Neutrophil (primary cell): ENCODE measurements at regions not wholly inside any gene's neighbourhood (a gene's known extent, or its start where the extent isn't known, plus 50 kb on each side); places are given as distances from the start of the nearest gene placed in this dataset.

Experiments used
- H3K27ac ChIP-seq: fragments of 200-600 bp; sonication (generic); 2 replicates; pipeline ENCODE4 v1.5.1; 2016; ENCODE audit warnings: mild to moderate bottlenecking, moderate library complexity
- H3K27me3 ChIP-seq: fragments of 200-600 bp; sonication (generic); 2 replicates; pipeline ENCODE4 v1.6.0; 2016; ENCODE audit warnings: mild to moderate bottlenecking
- H3K36me3 ChIP-seq: fragments of 200-600 bp; sonication (generic); 2 replicates; pipeline ENCODE4 v1.5.1; 2017
- H3K4me1 ChIP-seq, 2 experiments: fragments of 200-600 bp in 1 of 2; sonication (generic) in 1 of 2; 1 replicate in 1 of 2; 2 replicates in 1 of 2; pipeline versions ENCODE4 v1.5.1 to v1.6.1; 2013 to 2016; ENCODE audit warnings: low read depth in 1 of 2, low read length in 1 of 2, mild to moderate bottlenecking in 1 of 2, moderate library complexity in 1 of 2; ENCODE audit not compliant: control insufficient read depth in 1 of 2, insufficient read depth in 1 of 2
- H3K4me3 ChIP-seq, 2 experiments: fragments of 200-600 bp in 1 of 2; sonication (generic) in 1 of 2; 1 replicate in 1 of 2; 2 replicates in 1 of 2; pipeline ENCODE4 v1.5.1; 2013 to 2016; ENCODE audit warnings: low read depth in 1 of 2, low read length in 1 of 2, mild to moderate bottlenecking in 1 of 2, moderate library complexity in 1 of 2
- H3K9me3 ChIP-seq: fragments of 200-600 bp; sonication (generic); 2 replicates; pipeline ENCODE4 v1.5.1; 2016
- TF ChIP-seq, protein P1 (sequence below): fragments of 200-600 bp; sonication (generic); IDR thresholded peaks from 2 replicates; pipeline ENCODE4 v1.5.1; 2016; ENCODE audit warnings: antibody characterized with exemption

- TF ChIP-seq, protein P1, sequence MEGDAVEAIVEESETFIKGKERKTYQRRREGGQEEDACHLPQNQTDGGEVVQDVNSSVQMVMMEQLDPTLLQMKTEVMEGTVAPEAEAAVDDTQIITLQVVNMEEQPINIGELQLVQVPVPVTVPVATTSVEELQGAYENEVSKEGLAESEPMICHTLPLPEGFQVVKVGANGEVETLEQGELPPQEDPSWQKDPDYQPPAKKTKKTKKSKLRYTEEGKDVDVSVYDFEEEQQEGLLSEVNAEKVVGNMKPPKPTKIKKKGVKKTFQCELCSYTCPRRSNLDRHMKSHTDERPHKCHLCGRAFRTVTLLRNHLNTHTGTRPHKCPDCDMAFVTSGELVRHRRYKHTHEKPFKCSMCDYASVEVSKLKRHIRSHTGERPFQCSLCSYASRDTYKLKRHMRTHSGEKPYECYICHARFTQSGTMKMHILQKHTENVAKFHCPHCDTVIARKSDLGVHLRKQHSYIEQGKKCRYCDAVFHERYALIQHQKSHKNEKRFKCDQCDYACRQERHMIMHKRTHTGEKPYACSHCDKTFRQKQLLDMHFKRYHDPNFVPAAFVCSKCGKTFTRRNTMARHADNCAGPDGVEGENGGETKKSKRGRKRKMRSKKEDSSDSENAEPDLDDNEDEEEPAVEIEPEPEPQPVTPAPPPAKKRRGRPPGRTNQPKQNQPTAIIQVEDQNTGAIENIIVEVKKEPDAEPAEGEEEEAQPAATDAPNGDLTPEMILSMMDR: no peak
- Histone ChIP-seq H3K9me3 (no peaks in the 10 kb centered on the region), H3K27me3 (no peaks in the 10 kb centered on the region), H3K4me3 (no peak overlapping the region), H3K36me3 (no peaks in the 10 kb centered on the region), H3K4me1 (no peaks in the 10 kb centered on the region), H3K27ac (no peak overlapping the region)
Measured at GRCh38 chr13:74064805-74065312, 69.3 kb downstream of the KLF12 start.

- TF ChIP-seq, protein P1: no peak
- no peaks in the 10 kb centered on the region for H3K9me3 ChIP-seq
- no peak overlapping the region for H3K27ac ChIP-seq
- H3K27me3 ChIP-seq: no peaks in the 10 kb centered on the region
- no peak overlapping the region for H3K4me3 ChIP-seq
- no peaks in the 10 kb centered on the region for H3K36me3 ChIP-seq
- H3K4me1 ChIP-seq: no peaks in the 10 kb centered on the region
Measured at GRCh38 chr13:74063533-74064100, 70.6 kb downstream of the KLF12 start.

DNA sequence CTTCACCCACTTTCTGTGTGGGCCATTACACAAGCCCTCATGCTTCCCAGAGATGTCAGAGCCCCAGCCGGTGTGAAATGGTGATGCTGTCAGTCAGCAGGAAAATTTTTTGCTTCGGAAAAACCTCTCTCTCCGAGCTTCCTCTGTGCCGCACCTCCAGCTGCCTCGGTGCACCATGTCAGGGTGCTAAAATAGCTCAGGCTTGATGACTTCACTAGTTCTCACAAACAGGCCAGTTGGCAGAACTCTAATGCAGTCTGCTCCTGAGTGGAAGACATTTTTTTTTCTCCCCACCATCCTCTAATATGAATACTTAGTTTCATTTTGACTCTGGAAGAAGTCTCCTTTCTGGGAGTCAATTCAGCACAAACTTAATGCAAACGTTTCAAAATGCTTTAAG is 71.3 kb downstream of the KLF12 start:
- TF ChIP-seq, protein P1: no peak
- H3K4me3 ChIP-seq: no peak overlapping the region
- no peak overlapping the region for H3K27ac ChIP-seq
- no peaks in the 10 kb centered on the region for H3K4me1 ChIP-seq
- H3K9me3 ChIP-seq: no peaks in the 10 kb centered on the region
- no peaks in the 10 kb centered on the region for H3K36me3 ChIP-seq
- H3K27me3 ChIP-seq: no peaks in the 10 kb centered on the region

GRCh38 chr13:74061926-74062595 is 72.1 kb downstream of the KLF12 start:
- Histone ChIP-seq H3K27ac (no peak overlapping the region), H3K4me1 (no peaks in the 10 kb centered on the region)

DNA sequence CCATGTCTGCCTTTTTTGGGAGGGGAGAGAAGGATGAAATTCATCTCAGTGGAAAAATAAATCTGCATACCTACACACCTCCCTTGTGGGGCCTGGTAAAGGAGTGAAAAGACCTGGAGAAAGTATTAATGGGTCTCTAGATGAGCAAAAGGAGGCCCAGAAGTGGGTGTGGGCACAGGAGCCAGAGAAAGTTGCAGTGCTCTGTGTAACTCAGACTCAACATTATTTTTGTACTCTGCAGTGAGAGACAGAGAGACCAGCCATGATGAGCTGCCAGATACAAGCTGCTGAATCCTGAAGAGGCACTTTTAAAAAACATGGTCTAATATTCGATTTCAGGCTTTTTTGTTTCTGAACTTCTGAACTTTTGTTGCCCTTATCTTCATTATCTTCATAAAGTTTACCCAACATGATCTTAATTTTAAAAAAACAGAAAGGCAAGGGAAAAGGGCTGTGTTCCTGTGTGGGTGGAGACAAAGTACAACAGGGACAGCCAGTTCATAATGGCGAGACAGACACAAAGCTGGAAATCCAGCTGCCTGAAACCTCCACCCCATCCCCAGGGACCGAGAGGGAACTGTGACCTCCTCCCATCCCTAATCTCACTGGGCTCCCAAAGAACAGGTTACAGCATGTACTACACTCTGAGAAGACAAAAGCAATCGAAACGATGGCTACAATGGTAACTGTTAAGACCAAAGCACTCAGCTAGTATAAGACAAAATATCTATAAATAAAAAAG is 77.2 kb downstream of the KLF12 start:
- Histone ChIP-seq H3K4me3 (no peak overlapping the region), H3K27me3 (no peaks in the 10 kb centered on the region), H3K9me3 (no peaks in the 10 kb centered on the region), H3K36me3 (no peaks in the 10 kb centered on the region), H3K4me1 (no peaks in the 10 kb centered on the region), H3K27ac (no peak overlapping the region)
- TF ChIP-seq, protein P1: no peak

More at GRCh38 chr13:74061926-74062595, 72.1 kb downstream of the KLF12 start:
- H3K36me3 ChIP-seq: no peaks in the 10 kb centered on the region
- H3K27me3 ChIP-seq: no peaks in the 10 kb centered on the region
- TF ChIP-seq, protein P1: no peak
- no peaks in the 10 kb centered on the region for H3K9me3 ChIP-seq
- H3K4me3 ChIP-seq: no peak overlapping the region
